HEK293T (cell line): ENCODE measurements at regions not wholly inside any gene's neighbourhood (a gene's known extent, or its start where the extent isn't known, plus 50 kb on each side); places are given as distances from the start of the nearest gene placed in this dataset.

Experiments
- CTCF ChIA-PET: fragments of 350-600 bp; formaldehyde crosslinking; extraction: SDS; loops from one replicate; lab custom pipeline; 2021; ENCODE audit warnings: antibody characterized with exemption, inconsistent platforms; lab: Yijun Ruan, JAX
- POLR2A ChIA-PET: fragments of 350-600 bp; formaldehyde crosslinking; extraction: SDS; loops from one replicate; lab custom pipeline; 2020; ENCODE audit warnings: antibody characterized with exemption, inconsistent platforms; lab: Yijun Ruan, JAX
- DNase-seq: peaks from one replicate; pipeline ENCODE4 v3.0.0; 2012; ENCODE audit warnings: mixed read lengths; ENCODE audit errors: extremely low spot score
- ARNT ChIP-seq: fragments of 450-650 bp; IDR thresholded peaks from 2 replicates; pipeline ENCODE4 v1.6.1; 2017; ENCODE audit warnings: mild to moderate bottlenecking
- BHLHE40 ChIP-seq: fragments of 450-650 bp; IDR thresholded peaks from 2 replicates; pipeline ENCODE4 v1.6.1; 2016; ENCODE audit warnings: mild to moderate bottlenecking, moderate library complexity, borderline replicate concordance
- CTBP1 ChIP-seq: fragments of 450-650 bp; IDR thresholded peaks from 2 replicates; pipeline ENCODE4 v1.6.1; 2016; ENCODE audit warnings: borderline replicate concordance
- ELF4 ChIP-seq: fragments of 450-650 bp; IDR thresholded peaks from 2 replicates; pipeline ENCODE4 v1.6.1; 2017; ENCODE audit warnings: antibody characterized with exemption
- FOXA1 ChIP-seq: fragments of 450-650 bp; IDR thresholded peaks from 2 replicates; pipeline ENCODE4 v1.6.1; 2016; ENCODE audit warnings: mild to moderate bottlenecking
- FOXK2 ChIP-seq: fragments of 450-650 bp; IDR thresholded peaks from 2 replicates; pipeline ENCODE4 v1.6.1; 2016; ENCODE audit warnings: mild to moderate bottlenecking
- FOXM1 ChIP-seq: fragments of 450-650 bp; IDR thresholded peaks from 2 replicates; pipeline ENCODE4 v1.6.1; 2017; ENCODE audit warnings: mild to moderate bottlenecking, borderline replicate concordance
- HDGF ChIP-seq: fragments of 450-650 bp; IDR thresholded peaks from 2 replicates; pipeline ENCODE4 v1.6.1; 2017; ENCODE audit warnings: antibody characterized with exemption, borderline replicate concordance
- L3MBTL2 ChIP-seq: fragments of 450-650 bp; conservative IDR thresholded peaks from 2 replicates; pipeline ENCODE4 v1.6.1; 2016; ENCODE audit warnings: mild to moderate bottlenecking
- LEF1 ChIP-seq: fragments of 450-650 bp; IDR thresholded peaks from 2 replicates; pipeline ENCODE4 v1.6.1; 2017; ENCODE audit warnings: mild to moderate bottlenecking, borderline replicate concordance
- NFRKB ChIP-seq: fragments of 450-650 bp; IDR thresholded peaks from 2 replicates; pipeline ENCODE4 v1.6.1; 2016; ENCODE audit warnings: mild to moderate bottlenecking, moderate library complexity
- PKNOX1 ChIP-seq: fragments of 450-650 bp; IDR thresholded peaks from 2 replicates; pipeline ENCODE4 v1.6.1; 2016
- SP1 ChIP-seq: fragments of 450-650 bp; IDR thresholded peaks from 2 replicates; pipeline ENCODE4 v1.6.1; 2017
- SUZ12 ChIP-seq: fragments of 450-650 bp; IDR thresholded peaks from 2 replicates; pipeline ENCODE4 v1.6.1; 2016; ENCODE audit warnings: mild to moderate bottlenecking
- TARDBP ChIP-seq: fragments of 450-650 bp; IDR thresholded peaks from 2 replicates; pipeline ENCODE4 v1.6.1; 2016
- ZNF384 ChIP-seq: fragments of 450-650 bp; IDR thresholded peaks from 2 replicates; pipeline ENCODE4 v1.6.1; 2016

GRCh38 chr5:68419637-68420452, 204.3 kb downstream of the PIK3R1 start:
- TF ChIP-seq FOXA1 = no peak
- no peak for TF ChIP-seq SUZ12
- no peak for TF ChIP-seq SP1
- no peak for TF ChIP-seq FOXM1
- ChIA-PET CTCF (no interaction called here), POLR2A (no interaction called here)
- no peak for DNase-seq

- ChIA-PET CTCF (no interaction called here), POLR2A (no interaction called here)
- DNase-seq = no peak
- TF ChIP-seq CTBP1 = no peak
- TF ChIP-seq L3MBTL2 = no peak
- TF ChIP-seq LEF1 = no peak
- TF ChIP-seq FOXK2 = no peak
- no peak for TF ChIP-seq ELF4
- no peak for TF ChIP-seq ZNF384
- TF ChIP-seq BHLHE40 = no peak
- TF ChIP-seq SUZ12 = no peak
- no peak for TF ChIP-seq TARDBP
- no peak for TF ChIP-seq PKNOX1
- TF ChIP-seq ARNT = no peak
- TF ChIP-seq SP1 = no peak
- TF ChIP-seq FOXA1 = no peak
- no peak for TF ChIP-seq NFRKB
- no peak for TF ChIP-seq HDGF
Observed at GRCh38 chr5:68420476-68421344, 205.2 kb downstream of the PIK3R1 start.

- TF ChIP-seq CTBP1 (no peak), SP1 (no peak), FOXA1 (no peak), ARNT (no peak), FOXM1 (no peak), SUZ12 (no peak), L3MBTL2 (no peak), LEF1 (no peak), BHLHE40 (no peak), TARDBP (no peak), HDGF (no peak), ELF4 (no peak), FOXK2 (no peak)
- no peak for DNase-seq
- POLR2A ChIA-PET = no interaction called here
- CTCF ChIA-PET = no interaction called here
Observed at GRCh38 chr5:68421485-68422220, 206.1 kb downstream of the PIK3R1 start.

- TF ChIP-seq FOXA1 (no peak), ZNF384 (no peak), PKNOX1 (no peak), NFRKB (no peak), FOXK2 (no peak), ARNT (no peak), ELF4 (no peak), BHLHE40 (no peak), TARDBP (no peak), SUZ12 (no peak), HDGF (no peak)
- CTCF ChIA-PET = no interaction called here
- POLR2A ChIA-PET = no interaction called here
- no peak for DNase-seq
Observed at GRCh38 chr5:68423154-68423811, 207.7 kb downstream of the PIK3R1 start.

- TF ChIP-seq SUZ12 = no peak
- TF ChIP-seq CTBP1 = no peak
- no peak for TF ChIP-seq ELF4
- TF ChIP-seq HDGF = no peak
- TF ChIP-seq SP1 = no peak
- no peak for TF ChIP-seq LEF1
- TF ChIP-seq ARNT = no peak
- no peak for TF ChIP-seq FOXK2
- TF ChIP-seq FOXA1 = no peak
- TF ChIP-seq ZNF384 = no peak
- no peak for TF ChIP-seq TARDBP
- TF ChIP-seq BHLHE40 = no peak
- no peak for TF ChIP-seq L3MBTL2
- TF ChIP-seq FOXM1 = no peak
- TF ChIP-seq NFRKB = no peak
- DNase-seq = no peak
- POLR2A ChIA-PET = no interaction called here
- CTCF ChIA-PET = no interaction called here
Observed at GRCh38 chr5:68424799-68425537, 209.4 kb downstream of the PIK3R1 start.
